ENCODE measurements at regions not wholly inside any gene's neighbourhood (a gene's known extent, or its start where the extent isn't known, plus 50 kb on each side); places are given as distances from the start of the nearest gene placed in this dataset.

- Mint-ChIP-seq H3K9me3 (no peaks in the 10 kb centered on the region), H3K27me3 (peaks cover 5% of the 10 kb centered on the region), H3K27ac (no peak overlapping the region), H3K4me1 (no peaks in the 10 kb centered on the region), H3K36me3 (ENCODE audit: low read depth) (no peaks in the 10 kb centered on the region), H3K4me3 (no peak overlapping the region)
- POLR2A ChIA-PET, result no interaction called here
- CTCF ChIA-PET, result interaction anchor here (0.6 kb wide), 1 partner anchor 123 kb away, joined by 3 read pairs; no protein-coding TSS in a partner anchor
- DNase-seq, result no peak
Observed at GRCh38 chr10:29136411-29136810, 152.5 kb upstream of the LYZL1 start.

GRCh38 chr10:29140151-29140550 is 148.7 kb upstream of the LYZL1 start:
- Mint-ChIP-seq H3K9me3 (no peaks in the 10 kb centered on the region), H3K36me3 (ENCODE audit: low read depth) (no peaks in the 10 kb centered on the region), H3K27ac (no peak overlapping the region), H3K27me3 (peaks cover 14% of the 10 kb centered on the region), H3K4me3 (no peak overlapping the region), H3K4me1 (no peaks in the 10 kb centered on the region)
- CTCF ChIA-PET, result no interaction called here
- POLR2A ChIA-PET, result no interaction called here
- no peak for DNase-seq

GRCh38 chr10:29140991-29141390 is 147.9 kb upstream of the LYZL1 start:
- H3K9me3 Mint-ChIP-seq, result no peaks in the 10 kb centered on the region
- CTCF ChIA-PET, result interaction anchor here (0.6 kb wide), 1 partner anchor 168 kb away, joined by 3 read pairs; no protein-coding TSS in a partner anchor

GRCh38 chr10:29141761-29142160 is 147.1 kb upstream of the LYZL1 start:
- H3K4me3 Mint-ChIP-seq, result no peak overlapping the region
- POLR2A ChIA-PET, result no interaction called here
- H3K27me3 Mint-ChIP-seq, result peaks cover 16% of the 10 kb centered on the region
- H3K9me3 Mint-ChIP-seq, result no peaks in the 10 kb centered on the region
- CTCF ChIA-PET, result no interaction called here
- no peaks in the 10 kb centered on the region for H3K4me1 Mint-ChIP-seq
- H3K36me3 Mint-ChIP-seq (ENCODE audit: low read depth), result no peaks in the 10 kb centered on the region
- no peak for DNase-seq
- no peak overlapping the region for H3K27ac Mint-ChIP-seq

More at GRCh38 chr10:29140991-29141390, 147.9 kb upstream of the LYZL1 start:
- peaks cover 16% of the 10 kb centered on the region for H3K27me3 Mint-ChIP-seq
- H3K4me1 Mint-ChIP-seq, result no peaks in the 10 kb centered on the region
- POLR2A ChIA-PET, result no interaction called here
- H3K4me3 Mint-ChIP-seq, result no peak overlapping the region
- DNase-seq, result no peak
- no peak overlapping the region for H3K27ac Mint-ChIP-seq
- H3K36me3 Mint-ChIP-seq (ENCODE audit: low read depth), result no peaks in the 10 kb centered on the region

GRCh38 chr10:29142516-29143314 is 146.2 kb upstream of the LYZL1 start:
- H3K27me3 Mint-ChIP-seq, result peaks cover 17% of the 10 kb centered on the region
- no peak overlapping the region for H3K4me3 Mint-ChIP-seq
- H3K27ac Mint-ChIP-seq, result no peak overlapping the region
- no peaks in the 10 kb centered on the region for H3K9me3 Mint-ChIP-seq
- no peak for DNase-seq
- H3K36me3 Mint-ChIP-seq (ENCODE audit: low read depth), result no peaks in the 10 kb centered on the region
- no peaks in the 10 kb centered on the region for H3K4me1 Mint-ChIP-seq
- POLR2A ChIA-PET, result interaction anchor here (0.6 kb wide), 1 partner anchor 12 kb away, joined by 3 read pairs; no protein-coding TSS in a partner anchor
- CTCF ChIA-PET, result no interaction called here

GRCh38 chr10:29144126-29144525 is 144.7 kb upstream of the LYZL1 start:
- Mint-ChIP-seq H3K27me3 (peaks cover 17% of the 10 kb centered on the region), H3K27ac (no peak overlapping the region), H3K4me3 (no peak overlapping the region), H3K36me3 (ENCODE audit: low read depth) (no peaks in the 10 kb centered on the region), H3K9me3 (no peaks in the 10 kb centered on the region), H3K4me1 (no peaks in the 10 kb centered on the region)
- no peak for DNase-seq
- ChIA-PET POLR2A (no interaction called here), CTCF (no interaction called here)

GRCh38 chr10:29146311-29147100 is 142.4 kb upstream of the LYZL1 start:
- H3K4me3 Mint-ChIP-seq, result no peak overlapping the region
- no peaks in the 10 kb centered on the region for H3K4me1 Mint-ChIP-seq
- no peak overlapping the region for H3K27ac Mint-ChIP-seq
- no peak for DNase-seq
- ChIA-PET CTCF (interaction anchor here (1.4 kb wide), 1 partner anchor 14 kb away, joined by 3 read pairs; no protein-coding TSS in a partner anchor), POLR2A (no interaction called here)
- no peaks in the 10 kb centered on the region for H3K36me3 Mint-ChIP-seq (ENCODE audit: low read depth)
- peaks cover 13% of the 10 kb centered on the region for H3K27me3 Mint-ChIP-seq
- no peaks in the 10 kb centered on the region for H3K9me3 Mint-ChIP-seq

- Mint-ChIP-seq H3K4me1 (no peaks in the 10 kb centered on the region), H3K9me3 (no peaks in the 10 kb centered on the region), H3K27ac (no peak overlapping the region), H3K36me3 (ENCODE audit: low read depth) (no peaks in the 10 kb centered on the region), H3K27me3 (peaks cover 5% of the 10 kb centered on the region), H3K4me3 (no peak overlapping the region)
- POLR2A ChIA-PET, result no interaction called here
- CTCF ChIA-PET, result interaction anchor here (0.5 kb wide), 1 partner anchor 86 kb away, joined by 3 read pairs; no protein-coding TSS in a partner anchor
- DNase-seq, result no peak
Observed at GRCh38 chr10:29150010-29150409, 138.9 kb upstream of the LYZL1 start.

GRCh38 chr10:29151005-29151404 is 137.9 kb upstream of the LYZL1 start:
- DNase-seq, result no peak
- no peak overlapping the region for H3K27ac Mint-ChIP-seq
- ChIA-PET POLR2A (no interaction called here), CTCF (no interaction called here)
- no peaks in the 10 kb centered on the region for H3K4me1 Mint-ChIP-seq
- no peaks in the 10 kb centered on the region for H3K9me3 Mint-ChIP-seq
- H3K27me3 Mint-ChIP-seq, result peaks cover 3% of the 10 kb centered on the region
- no peaks in the 10 kb centered on the region for H3K36me3 Mint-ChIP-seq (ENCODE audit: low read depth)
- H3K4me3 Mint-ChIP-seq, result no peak overlapping the region

GRCh38 chr10:29157321-29157720 is 131.5 kb upstream of the LYZL1 start:
- Mint-ChIP-seq H3K27me3 (no peaks in the 10 kb centered on the region), H3K27ac (no peak overlapping the region), H3K36me3 (ENCODE audit: low read depth) (no peaks in the 10 kb centered on the region), H3K4me1 (no peaks in the 10 kb centered on the region), H3K9me3 (no peaks in the 10 kb centered on the region), H3K4me3 (no peak overlapping the region)
- POLR2A ChIA-PET, result no interaction called here
- CTCF ChIA-PET, result interaction anchor here (1.6 kb wide), 1 partner anchor 31 kb away, joined by 4 read pairs; no protein-coding TSS in a partner anchor
- no peak for DNase-seq

- no peak for DNase-seq
- CTCF ChIA-PET, result interaction anchor here (1.6 kb wide), 1 partner anchor 32 kb away, joined by 4 read pairs; no protein-coding TSS in a partner anchor
- Mint-ChIP-seq H3K9me3 (no peaks in the 10 kb centered on the region), H3K4me3 (no peak overlapping the region), H3K4me1 (no peaks in the 10 kb centered on the region), H3K36me3 (ENCODE audit: low read depth) (no peaks in the 10 kb centered on the region), H3K27me3 (no peaks in the 10 kb centered on the region), H3K27ac (no peak overlapping the region)
- POLR2A ChIA-PET, result no interaction called here
Observed at GRCh38 chr10:29158066-29158465, 130.8 kb upstream of the LYZL1 start.

- H3K4me1 Mint-ChIP-seq, result no peaks in the 10 kb centered on the region
- ChIA-PET POLR2A (no interaction called here), CTCF (interaction anchor here (1.3 kb wide), 1 partner anchor 14 kb away, joined by 3 read pairs; no protein-coding TSS in a partner anchor)
- H3K4me3 Mint-ChIP-seq, result no peak overlapping the region
- H3K36me3 Mint-ChIP-seq (ENCODE audit: low read depth), result no peaks in the 10 kb centered on the region
- H3K27me3 Mint-ChIP-seq, result peaks cover 2% of the 10 kb centered on the region
- no peak overlapping the region for H3K27ac Mint-ChIP-seq
- H3K9me3 Mint-ChIP-seq, result no peaks in the 10 kb centered on the region
- no peak for DNase-seq
Observed at GRCh38 chr10:29160150-29160617, 128.7 kb upstream of the LYZL1 start.

- no peak for DNase-seq
- CTCF ChIA-PET, result interaction anchor here (0.6 kb wide), 1 partner anchor 95 kb away, joined by 3 read pairs; no protein-coding TSS in a partner anchor
- Mint-ChIP-seq H3K4me1 (no peaks in the 10 kb centered on the region), H3K27ac (no peak overlapping the region), H3K4me3 (no peak overlapping the region), H3K27me3 (peaks cover 6% of the 10 kb centered on the region), H3K36me3 (ENCODE audit: low read depth) (no peaks in the 10 kb centered on the region), H3K9me3 (no peaks in the 10 kb centered on the region)
- POLR2A ChIA-PET, result no interaction called here
Observed at GRCh38 chr10:29163746-29164145, 125.1 kb upstream of the LYZL1 start.
